SJCRH30 (cell line): ENCODE measurements at regions not wholly inside any gene's neighbourhood (a gene's known extent, or its start where the extent isn't known, plus 50 kb on each side); places are given as distances from the start of the nearest gene placed in this dataset.
A peak's percentile ranks its signal among the peaks of the same experiment; 100 is the strongest.

Source experiments
- DNase-seq, 2 experiments: peaks; one replicate each; pipeline ENCODE4 v3.0.0-alpha.2; 2015 to 2020
- H3K27ac ChIP-seq: fragments of 250-450 bp; sonication (Bioruptor Pico); 2 replicates; pipeline ENCODE4 v1.5.1; 2020; ENCODE audit warnings: mild to moderate bottlenecking, moderate library complexity
- H3K27me3 ChIP-seq: fragments of 250-450 bp; sonication (Bioruptor Pico); 2 replicates; pipeline ENCODE4 v1.5.1; 2020; ENCODE audit warnings: mild to moderate bottlenecking, moderate library complexity
- H3K36me3 ChIP-seq: fragments of 250-450 bp; sonication (Bioruptor Pico); 2 replicates; pipeline ENCODE4 v1.5.1; 2020; ENCODE audit warnings: mild to moderate bottlenecking, moderate library complexity
- H3K4me1 ChIP-seq: fragments of 250-450 bp; sonication (Bioruptor Pico); 2 replicates; pipeline ENCODE4 v1.5.1; 2020; ENCODE audit warnings: mild to moderate bottlenecking, moderate library complexity
- H3K4me3 ChIP-seq: fragments of 250-450 bp; sonication (Bioruptor Pico); 2 replicates; pipeline ENCODE4 v1.5.1; 2020; ENCODE audit warnings: mild to moderate bottlenecking, moderate library complexity
- H3K9me3 ChIP-seq: fragments of 250-450 bp; sonication (Bioruptor Pico); replicated peaks from 2 replicates; pipeline ENCODE4 v1.5.1; 2020; ENCODE audit warnings: mild to moderate bottlenecking, moderate library complexity

GRCh38 chr3:184659797-184660301 lies 52.0 kb downstream of the MAGEF1 start:
- peak overlapping the region; percentile 99 for H3K27ac ChIP-seq
- H3K36me3 ChIP-seq: no peaks in the 10 kb centered on the region
- H3K4me3 ChIP-seq: peak overlapping the region; percentile 57
- no peaks in the 10 kb centered on the region for H3K9me3 ChIP-seq
- H3K27me3 ChIP-seq: no peaks in the 10 kb centered on the region
- DNase-seq: peak; percentile 97 to 98
- H3K4me1 ChIP-seq: peaks cover 39% of the 10 kb centered on the region

GRCh38 chr3:184658223-184658928 lies 53.5 kb downstream of the MAGEF1 start:
- peak; percentile 89 to 90 for DNase-seq
- H3K4me3 ChIP-seq: peak overlapping the region; percentile 57
- H3K4me1 ChIP-seq: peaks cover 36% of the 10 kb centered on the region
- H3K9me3 ChIP-seq: no peaks in the 10 kb centered on the region
- H3K27ac ChIP-seq: peak overlapping the region; percentile 99
- no peaks in the 10 kb centered on the region for H3K27me3 ChIP-seq
- no peaks in the 10 kb centered on the region for H3K36me3 ChIP-seq

- H3K36me3 ChIP-seq: no peaks in the 10 kb centered on the region
- peaks cover 33% of the 10 kb centered on the region for H3K4me1 ChIP-seq
- H3K9me3 ChIP-seq: no peaks in the 10 kb centered on the region
- DNase-seq: peak; percentile 90 to 92
- H3K27ac ChIP-seq: peak overlapping the region; percentile 99
- H3K4me3 ChIP-seq: no peak overlapping the region
- H3K27me3 ChIP-seq: no peaks in the 10 kb centered on the region
These were observed 54.8 kb downstream of the MAGEF1 start for GRCh38 chr3:184656829-184657681.

- H3K27me3 ChIP-seq: no peaks in the 10 kb centered on the region
- no peaks in the 10 kb centered on the region for H3K9me3 ChIP-seq
- peak overlapping the region; percentile 99 for H3K27ac ChIP-seq
- H3K4me3 ChIP-seq: no peak overlapping the region
- no peak for DNase-seq
- no peaks in the 10 kb centered on the region for H3K36me3 ChIP-seq
- peaks cover 33% of the 10 kb centered on the region for H3K4me1 ChIP-seq
These were observed 55.4 kb downstream of the MAGEF1 start for GRCh38 chr3:184656458-184656828.

GRCh38 chr3:184655597-184655996 lies 56.3 kb downstream of the MAGEF1 start:
- Histone ChIP-seq H3K27me3 (no peaks in the 10 kb centered on the region), H3K4me3 (no peak overlapping the region), H3K4me1 (peaks cover 28% of the 10 kb centered on the region), H3K27ac (no peak overlapping the region), H3K36me3 (no peaks in the 10 kb centered on the region), H3K9me3 (no peaks in the 10 kb centered on the region)
- DNase-seq: no peak

- no peak for DNase-seq
- no peaks in the 10 kb centered on the region for H3K27me3 ChIP-seq
- H3K36me3 ChIP-seq: no peaks in the 10 kb centered on the region
- no peaks in the 10 kb centered on the region for H3K9me3 ChIP-seq
- H3K4me1 ChIP-seq: peaks cover 21% of the 10 kb centered on the region
- no peak overlapping the region for H3K27ac ChIP-seq
- no peak overlapping the region for H3K4me3 ChIP-seq
These were observed 57.5 kb downstream of the MAGEF1 start for GRCh38 chr3:184654375-184654774.

- Histone ChIP-seq H3K4me3 (no peak overlapping the region), H3K9me3 (no peaks in the 10 kb centered on the region), H3K27ac (no peak overlapping the region), H3K36me3 (no peaks in the 10 kb centered on the region), H3K27me3 (no peaks in the 10 kb centered on the region), H3K4me1 (peaks cover 18% of the 10 kb centered on the region)
- DNase-seq: no peak
These were observed 59.4 kb downstream of the MAGEF1 start for GRCh38 chr3:184652465-184652864.

- H3K4me1 ChIP-seq: peaks cover 14% of the 10 kb centered on the region
These were observed 60.0 kb downstream of the MAGEF1 start for GRCh38 chr3:184651904-184652303.

GRCh38 chr3:184648636-184649035 lies 63.2 kb downstream of the MAGEF1 start:
- H3K4me1 ChIP-seq: peaks cover 7% of the 10 kb centered on the region
- H3K27ac ChIP-seq: no peak overlapping the region
- peak in 1 of 2 experiments; percentile 54 for DNase-seq
- H3K9me3 ChIP-seq: no peaks in the 10 kb centered on the region
- H3K4me3 ChIP-seq: no peak overlapping the region
- no peaks in the 10 kb centered on the region for H3K27me3 ChIP-seq
- no peaks in the 10 kb centered on the region for H3K36me3 ChIP-seq

More at GRCh38 chr3:184651904-184652303, 60.0 kb downstream of the MAGEF1 start:
- no peaks in the 10 kb centered on the region for H3K27me3 ChIP-seq
- DNase-seq: no peak
- H3K27ac ChIP-seq: no peak overlapping the region
- H3K4me3 ChIP-seq: no peak overlapping the region
- H3K9me3 ChIP-seq: no peaks in the 10 kb centered on the region
- no peaks in the 10 kb centered on the region for H3K36me3 ChIP-seq

GRCh38 chr3:184647405-184647936 lies 64.4 kb downstream of the MAGEF1 start:
- Histone ChIP-seq H3K27me3 (no peaks in the 10 kb centered on the region), H3K4me3 (no peak overlapping the region), H3K27ac (no peak overlapping the region), H3K36me3 (no peaks in the 10 kb centered on the region), H3K4me1 (peaks cover 7% of the 10 kb centered on the region), H3K9me3 (no peaks in the 10 kb centered on the region)
- DNase-seq: no peak

GRCh38 chr3:184645336-184645735 lies 66.5 kb downstream of the MAGEF1 start:
- H3K36me3 ChIP-seq: no peaks in the 10 kb centered on the region
- no peak overlapping the region for H3K4me3 ChIP-seq
- H3K27me3 ChIP-seq: no peaks in the 10 kb centered on the region
- H3K9me3 ChIP-seq: no peaks in the 10 kb centered on the region
- H3K4me1 ChIP-seq: peaks cover 7% of the 10 kb centered on the region
- DNase-seq: no peak
- H3K27ac ChIP-seq: no peak overlapping the region

- no peak for DNase-seq
- H3K27ac ChIP-seq: no peak overlapping the region
These were observed 68.4 kb downstream of the MAGEF1 start for GRCh38 chr3:184643442-184643841.

GRCh38 chr3:184642631-184643285 lies 69.1 kb downstream of the MAGEF1 start:
- Histone ChIP-seq H3K4me3 (no peak overlapping the region), H3K27me3 (no peaks in the 10 kb centered on the region), H3K9me3 (no peaks in the 10 kb centered on the region), H3K27ac (no peak overlapping the region), H3K4me1 (no peaks in the 10 kb centered on the region), H3K36me3 (no peaks in the 10 kb centered on the region)
- no peak for DNase-seq

More at GRCh38 chr3:184643442-184643841, 68.4 kb downstream of the MAGEF1 start:
- H3K27me3 ChIP-seq: no peaks in the 10 kb centered on the region
- no peaks in the 10 kb centered on the region for H3K9me3 ChIP-seq
- no peaks in the 10 kb centered on the region for H3K36me3 ChIP-seq
- H3K4me3 ChIP-seq: no peak overlapping the region
- H3K4me1 ChIP-seq: no peaks in the 10 kb centered on the region

- H3K27me3 ChIP-seq: no peaks in the 10 kb centered on the region
- no peak for DNase-seq
- no peak overlapping the region for H3K4me3 ChIP-seq
- peaks cover 7% of the 10 kb centered on the region for H3K4me1 ChIP-seq
- H3K9me3 ChIP-seq: no peaks in the 10 kb centered on the region
- no peaks in the 10 kb centered on the region for H3K36me3 ChIP-seq
- no peak overlapping the region for H3K27ac ChIP-seq
These were observed 70.4 kb downstream of the MAGEF1 start for GRCh38 chr3:184641430-184641829.
